ENCODE measurements at regions not wholly inside any gene's neighbourhood (a gene's known extent, or its start where the extent isn't known, plus 50 kb on each side); places are given as distances from the start of the nearest gene placed in this dataset.
"Not testable (repeated sequence)": the region's sequence is repeated elsewhere in the genome, so short reads cannot be mapped to it uniquely, and the experiment has no call there.

GRCh38 chr1:185549906-185550305 is 184.3 kb upstream of the HMCN1 start:
- no peak for DNase-seq (ENCODE audit: low read depth in 4 of 4, low spot score in 2 of 4)

GRCh38 chr1:185546029-185546428 is 188.2 kb upstream of the HMCN1 start:
- DNase-seq (ENCODE audit: low read depth in 4 of 4, low spot score in 2 of 4) = no peak

GRCh38 chr1:185541871-185542301 is 192.3 kb upstream of the HMCN1 start:
- no peak for DNase-seq (ENCODE audit: low read depth in 4 of 4, low spot score in 2 of 4)

GRCh38 chr1:185540295-185540694 is 193.9 kb upstream of the HMCN1 start:
- DNase-seq (ENCODE audit: low read depth in 4 of 4, low spot score in 2 of 4) = no peak

DNA sequence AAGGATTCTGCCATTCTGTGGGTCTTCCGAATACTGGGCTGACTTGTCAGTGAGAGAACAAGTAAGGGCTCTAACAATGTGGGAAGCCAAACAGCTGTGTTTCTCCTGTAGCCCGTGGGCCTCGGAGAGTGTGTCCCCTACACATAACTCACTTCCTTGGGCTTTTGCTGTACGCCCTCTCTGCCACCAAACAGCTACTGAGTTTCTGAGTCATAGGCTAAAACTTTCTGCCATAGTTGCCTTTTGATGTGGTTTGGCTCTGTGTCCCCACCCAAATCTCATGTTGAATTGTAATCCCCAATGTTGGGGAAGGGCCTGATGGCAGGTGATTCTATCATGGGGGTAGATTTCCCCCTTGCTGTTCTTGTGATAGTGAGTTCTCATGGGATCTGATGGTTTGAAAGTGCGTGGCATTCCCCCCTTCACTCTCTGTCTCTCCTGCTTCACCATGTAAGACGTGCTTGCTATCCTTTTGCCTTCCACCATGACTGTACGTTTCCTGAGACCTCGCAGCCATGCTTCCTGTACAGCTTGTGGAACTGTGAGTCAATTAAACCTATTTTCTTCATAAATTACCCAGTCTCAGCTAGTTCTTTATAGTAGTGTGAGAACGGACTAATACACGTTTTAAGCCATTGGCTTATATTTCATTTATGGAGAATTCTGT is 194.8 kb upstream of the HMCN1 start:
- no peak for DNase-seq (ENCODE audit: low read depth in 4 of 4, low spot score in 2 of 4)

GRCh38 chr1:185538309-185538898 is 195.8 kb upstream of the HMCN1 start:
- DNase-seq (ENCODE audit: low read depth in 4 of 4, low spot score in 2 of 4) = not testable (repeated sequence)

- DNase-seq (ENCODE audit: low read depth in 4 of 4, low spot score in 2 of 4) = no peak
Measured at GRCh38 chr1:185537596-185537995, 196.6 kb upstream of the HMCN1 start.

DNA sequence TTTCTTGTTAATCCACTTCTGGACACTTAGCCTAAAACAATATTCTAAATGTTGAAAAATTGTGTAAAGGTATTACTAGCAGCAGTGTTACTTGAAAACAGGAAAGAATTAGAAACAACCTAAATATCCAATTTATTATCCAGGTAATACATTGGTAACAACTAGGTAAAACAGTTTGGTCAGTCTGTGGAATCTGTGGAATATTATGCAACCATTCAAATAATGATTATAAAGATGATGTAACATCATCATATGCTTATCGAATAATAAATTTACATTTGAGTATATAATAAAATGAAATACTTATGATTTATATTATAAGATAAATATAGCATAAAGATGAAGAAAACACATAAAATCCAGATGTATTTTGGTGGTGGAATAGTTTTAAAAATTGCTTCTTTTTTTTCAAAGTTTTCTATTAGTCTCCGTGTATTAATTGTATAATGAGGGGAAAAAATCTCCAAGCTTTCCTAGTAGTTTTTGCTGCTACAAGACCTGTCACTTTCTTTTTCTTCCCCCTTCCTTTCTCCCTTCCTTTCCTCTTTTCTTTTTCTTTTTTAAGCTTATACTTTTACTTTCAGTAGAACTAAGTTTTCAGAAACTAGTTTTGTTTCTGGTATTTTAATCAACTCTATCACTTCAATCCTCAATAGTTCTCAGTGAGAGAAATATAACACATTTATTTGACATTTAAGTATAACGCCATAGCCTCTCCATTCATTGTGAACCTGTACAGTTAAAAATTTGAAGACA is 197.8 kb upstream of the HMCN1 start:
- DNase-seq (ENCODE audit: low read depth in 4 of 4, low spot score in 2 of 4) = no peak

DNA sequence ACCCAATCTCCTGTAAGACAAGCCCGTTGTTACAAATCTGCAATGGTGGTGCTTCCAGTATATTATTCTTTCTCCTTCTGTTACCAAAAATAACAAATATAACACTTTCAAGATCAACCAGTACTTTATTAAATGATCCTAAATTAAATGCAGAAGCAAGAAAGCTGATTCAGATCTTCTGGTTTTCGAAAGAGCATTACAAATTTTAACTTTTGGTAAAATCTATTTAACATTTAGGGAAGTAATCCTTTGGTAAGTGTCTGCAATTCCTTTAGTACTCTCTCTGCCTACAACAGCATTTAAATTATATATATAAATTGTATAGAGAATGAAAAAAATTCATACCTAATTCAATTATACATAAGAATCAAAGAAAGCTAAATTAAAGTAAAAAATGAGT is 198.6 kb upstream of the HMCN1 start:
- no peak for DNase-seq (ENCODE audit: low read depth in 4 of 4, low spot score in 2 of 4)

GRCh38 chr1:185534801-185535200 is 199.4 kb upstream of the HMCN1 start:
- no peak for DNase-seq (ENCODE audit: low read depth in 4 of 4, low spot score in 2 of 4)

DNA sequence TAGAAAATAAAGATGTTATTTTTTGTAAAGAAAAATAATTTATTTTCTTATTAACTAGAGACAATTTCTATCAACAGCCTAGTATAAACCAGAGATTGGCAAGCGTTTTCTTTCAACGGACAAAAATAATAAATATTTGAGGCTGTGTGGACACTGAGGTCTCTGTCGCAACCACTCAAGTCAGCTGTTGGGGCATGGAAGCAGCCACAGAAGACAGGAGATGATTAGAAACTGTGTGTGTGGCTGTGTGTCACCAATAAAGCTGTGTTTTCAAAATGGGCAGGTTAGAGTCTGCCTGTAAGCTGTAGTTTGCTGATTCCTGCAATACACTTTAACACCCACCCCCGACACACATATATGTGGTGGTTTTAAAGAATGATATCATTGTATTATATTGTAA is 200.6 kb upstream of the HMCN1 start:
- no peak for DNase-seq (ENCODE audit: low read depth in 4 of 4, low spot score in 2 of 4)

GRCh38 chr1:185532856-185533255 is 201.3 kb upstream of the HMCN1 start:
- DNase-seq (ENCODE audit: low read depth in 4 of 4, low spot score in 2 of 4) = no peak

GRCh38 chr1:185531838-185532237 is 202.4 kb upstream of the HMCN1 start:
- DNase-seq (ENCODE audit: low read depth in 4 of 4, low spot score in 2 of 4) = no peak

DNA sequence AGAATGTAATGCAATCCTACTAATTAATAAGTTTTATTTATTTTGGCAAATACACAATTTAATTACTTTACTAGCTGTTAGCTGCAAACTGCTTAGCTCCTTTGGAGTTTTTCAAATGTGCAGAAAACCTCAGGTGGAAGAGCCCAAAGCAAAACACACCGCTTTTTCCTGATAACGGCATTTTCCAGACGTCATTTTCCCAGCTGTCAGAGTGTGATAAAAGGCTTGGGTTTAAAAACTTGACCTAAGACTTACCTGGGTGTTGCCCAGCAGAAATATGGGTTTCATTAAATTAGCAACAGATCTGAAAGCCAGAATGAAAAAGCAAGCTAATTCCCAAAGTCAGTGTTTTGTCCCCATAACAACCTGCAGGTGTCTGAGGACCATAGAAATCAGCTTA is 204.0 kb upstream of the HMCN1 start:
- DNase-seq (ENCODE audit: low read depth in 4 of 4, low spot score in 2 of 4) = no peak

DNA sequence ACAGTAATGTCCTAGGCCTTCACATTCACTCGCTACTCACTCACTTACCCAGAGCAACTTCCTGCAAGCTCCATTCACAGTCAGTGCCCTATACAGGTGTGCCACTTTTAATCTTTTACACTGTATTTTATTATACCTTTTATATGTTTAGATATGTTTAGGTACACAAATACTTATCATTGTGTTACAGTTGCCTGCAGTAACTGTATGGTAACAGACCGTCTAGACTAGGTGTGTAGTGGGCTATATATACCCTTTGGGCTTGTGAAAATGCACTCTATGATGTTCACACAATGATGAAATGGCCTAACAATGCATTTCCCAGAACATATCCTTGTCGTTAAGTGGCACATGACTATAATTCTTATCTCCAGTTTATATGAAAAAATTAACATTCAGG is 204.5 kb upstream of the HMCN1 start:
- no peak for DNase-seq (ENCODE audit: low read depth in 4 of 4, low spot score in 2 of 4)

DNA sequence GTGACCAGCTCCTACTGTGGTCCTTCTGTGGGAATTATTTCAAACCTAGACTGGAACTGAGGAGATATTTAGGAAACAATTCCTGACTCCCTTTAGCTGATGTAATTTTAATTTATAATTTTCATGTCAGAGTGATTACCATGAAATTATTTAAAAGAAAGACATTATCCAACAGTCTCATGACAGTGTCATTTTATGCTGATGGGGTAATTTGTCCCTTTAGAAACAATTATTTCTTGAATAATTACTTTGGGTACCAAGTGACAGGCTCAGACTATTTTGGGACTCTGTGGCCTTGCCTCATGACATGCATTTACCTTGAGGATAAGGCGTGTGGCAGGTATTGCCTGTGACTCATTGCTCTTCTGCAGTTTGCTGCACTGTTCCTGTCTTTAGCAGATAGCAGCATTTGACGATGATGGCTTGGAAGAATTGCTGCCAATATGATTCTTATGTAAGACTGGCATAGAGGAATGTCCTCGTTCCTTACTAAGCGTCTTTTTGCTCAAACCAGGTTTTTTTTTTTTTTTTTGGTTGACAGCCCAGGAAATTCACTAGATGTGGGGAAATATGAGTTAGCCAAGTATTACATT is 206.0 kb upstream of the HMCN1 start:
- DNase-seq (ENCODE audit: low read depth in 4 of 4, low spot score in 2 of 4) = no peak

DNA sequence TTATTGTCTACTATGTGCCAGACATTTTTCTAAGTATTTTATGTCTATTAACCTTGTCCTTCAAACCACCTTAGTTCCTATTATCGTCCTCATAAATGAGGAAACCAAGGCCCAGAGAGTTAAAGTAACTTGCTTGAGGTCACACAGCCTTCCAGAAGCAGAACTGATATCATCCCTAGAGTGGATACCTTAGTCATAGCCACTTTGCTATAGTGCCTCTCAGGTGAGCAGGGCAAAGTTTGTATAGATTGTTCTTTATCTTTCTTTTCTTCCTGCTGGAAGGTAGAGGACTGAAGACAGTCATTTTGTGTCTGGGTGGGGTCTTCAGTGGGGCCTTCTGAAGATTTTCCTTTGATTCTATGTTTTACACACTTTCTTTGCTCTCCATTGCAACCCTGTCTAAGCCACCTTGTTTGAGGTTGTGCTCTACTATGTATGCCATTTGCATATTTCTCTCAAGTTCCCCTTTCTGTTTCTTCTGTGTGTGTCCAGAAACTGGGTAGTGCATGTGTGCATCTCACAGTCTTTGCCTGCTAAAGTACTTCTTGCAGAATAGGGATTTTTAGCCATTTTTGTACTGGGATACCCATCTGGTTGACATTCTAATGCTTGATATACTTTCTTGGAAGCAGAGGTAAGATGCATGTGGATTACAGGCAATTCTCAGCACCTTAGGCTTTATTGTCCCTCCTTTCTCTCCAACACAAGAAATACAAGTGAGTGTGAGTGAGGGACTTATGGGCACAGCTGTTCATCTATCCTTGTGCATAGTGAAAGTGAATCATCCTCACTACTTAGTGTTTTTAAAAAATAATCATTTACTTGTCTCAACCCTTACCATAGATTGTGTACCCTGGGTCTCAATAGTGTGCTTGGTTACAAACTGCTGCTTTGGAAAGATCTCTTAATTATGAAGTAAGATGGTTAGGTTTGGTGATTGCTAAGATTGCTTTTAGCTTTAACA is 207.6 kb upstream of the HMCN1 start:
- no peak for DNase-seq (ENCODE audit: low read depth in 4 of 4, low spot score in 2 of 4)

- DNase-seq (ENCODE audit: low read depth in 4 of 4, low spot score in 2 of 4) = no peak
Measured at GRCh38 chr1:185520188-185520920, 203.3 kb upstream of the IVNS1ABP start.

- no peak for DNase-seq (ENCODE audit: low read depth in 4 of 4, low spot score in 2 of 4)
Measured at GRCh38 chr1:185517808-185518419, 200.9 kb upstream of the IVNS1ABP start.
